Fibroblast of lung (primary cell): ENCODE measurements at regions not wholly inside any gene's neighbourhood (a gene's known extent, or its start where the extent isn't known, plus 50 kb on each side); places are given as distances from the start of the nearest gene placed in this dataset.

Experiments
- DNase-seq, 2 donors: peaks; one replicate each; pipeline versions ENCODE4 v3.0.0 to v3.0.0-alpha.2; 2010; ENCODE audit warnings: low read depth in 2 of 2
- H2AFZ ChIP-seq: 2 replicates; pipeline ENCODE4 v1.5.1; 2012; ENCODE audit warnings: low read length, control low read depth, inconsistent platforms
- H3K27ac ChIP-seq: 2 replicates; pipeline ENCODE4 v1.5.1; 2011; ENCODE audit warnings: low read length, control low read depth; ENCODE audit not compliant: insufficient read depth
- H3K27me3 ChIP-seq: 2 replicates; pipeline ENCODE4 v1.5.1; 2011; ENCODE audit warnings: mild to moderate bottlenecking, low read length; ENCODE audit not compliant: control insufficient read depth, insufficient read depth
- H3K36me3 ChIP-seq: 2 replicates; pipeline ENCODE4 v1.5.1; 2011; ENCODE audit warnings: low read length; ENCODE audit not compliant: control insufficient read depth, insufficient read depth
- H3K4me1 ChIP-seq: 2 replicates; pipeline ENCODE4 v1.5.1; 2011; ENCODE audit warnings: low read length; ENCODE audit not compliant: control insufficient read depth, insufficient read depth; ENCODE audit errors: extremely low read depth
- H3K4me2 ChIP-seq: 2 replicates; pipeline ENCODE4 v1.5.1; 2011; ENCODE audit warnings: low read length, control low read depth; ENCODE audit not compliant: insufficient read depth; ENCODE audit errors: extremely low read depth
- H3K4me3 ChIP-seq, 4 experiments: fragments of 200-600 bp in 1 of 4; sonication (generic) in 1 of 4; replicated peaks in 1 of 4; 2 replicates each; pipeline ENCODE4 v1.5.1; 2011 to 2016; ENCODE audit warnings: low read length in 4 of 4, low read depth in 3 of 4, mild to moderate bottlenecking in 3 of 4, control low read depth in 2 of 4, inconsistent platforms in 1 of 4, mixed read lengths in 1 of 4; ENCODE audit not compliant: insufficient read depth in 1 of 4; ENCODE audit errors: control extremely low read depth in 1 of 4
- H3K79me2 ChIP-seq: 2 replicates; pipeline ENCODE4 v1.5.1; 2012; ENCODE audit warnings: mild to moderate bottlenecking, low read length, inconsistent platforms; ENCODE audit not compliant: control insufficient read depth, insufficient read depth
- H3K9ac ChIP-seq: 2 replicates; pipeline ENCODE4 v1.5.1; 2011; ENCODE audit warnings: mild to moderate bottlenecking, low read length, control low read depth; ENCODE audit not compliant: insufficient read depth
- H3K9me3 ChIP-seq: 2 replicates; pipeline ENCODE4 v1.5.1; 2012; ENCODE audit warnings: low read depth, low read length; ENCODE audit not compliant: control insufficient read depth, insufficient read depth
- H4K20me1 ChIP-seq: 2 replicates; pipeline ENCODE4 v1.5.1; 2011; ENCODE audit warnings: low read length; ENCODE audit not compliant: control insufficient read depth, insufficient read depth; ENCODE audit errors: extremely low read depth
- CTCF ChIP-seq, 2 donors: IDR thresholded peaks in 1 of 2; conservative IDR thresholded peaks in 1 of 2; 1 replicate in 1 of 2; 2 replicates in 1 of 2; pipeline ENCODE4 v1.5.1; 2011 to 2012; ENCODE audit warnings: low read length in 2 of 2, control low read depth in 1 of 2, inconsistent platforms in 1 of 2, low read depth in 1 of 2, mild to moderate bottlenecking in 1 of 2
- EZH2 ChIP-seq: IDR thresholded peaks from 2 replicates; pipeline ENCODE4 v1.5.1; 2012; ENCODE audit warnings: low read length, control low read depth, mild to moderate bottlenecking; ENCODE audit errors: missing control alignments

- no peak overlapping the region for H3K4me2 ChIP-seq
- no peaks in the 10 kb centered on the region for H3K36me3 ChIP-seq
- H2AFZ ChIP-seq = no peak overlapping the region
- no peak overlapping the region for H3K27ac ChIP-seq
- H3K4me3 ChIP-seq = no peak overlapping the region
- no peak for TF ChIP-seq EZH2
- TF ChIP-seq CTCF (conservative IDR thresholded peaks at IDR 0.05 in 1 of 2, IDR thresholded peaks at IDR 0.05 in 1 of 2; ENCODE audit: low read depth in 1 of 2, low read length in 2 of 2) = no peak
- no peaks in the 10 kb centered on the region for H4K20me1 ChIP-seq
- no peaks in the 10 kb centered on the region for H3K9me3 ChIP-seq
- H3K4me1 ChIP-seq = no peaks in the 10 kb centered on the region
- no peaks in the 10 kb centered on the region for H3K79me2 ChIP-seq
- H3K27me3 ChIP-seq = no peaks in the 10 kb centered on the region
- DNase-seq = no peak
- no peak overlapping the region for H3K9ac ChIP-seq
Observed at GRCh38 chr2:198253995-198254394, 449.6 kb downstream of the PLCL1 start.

DNA sequence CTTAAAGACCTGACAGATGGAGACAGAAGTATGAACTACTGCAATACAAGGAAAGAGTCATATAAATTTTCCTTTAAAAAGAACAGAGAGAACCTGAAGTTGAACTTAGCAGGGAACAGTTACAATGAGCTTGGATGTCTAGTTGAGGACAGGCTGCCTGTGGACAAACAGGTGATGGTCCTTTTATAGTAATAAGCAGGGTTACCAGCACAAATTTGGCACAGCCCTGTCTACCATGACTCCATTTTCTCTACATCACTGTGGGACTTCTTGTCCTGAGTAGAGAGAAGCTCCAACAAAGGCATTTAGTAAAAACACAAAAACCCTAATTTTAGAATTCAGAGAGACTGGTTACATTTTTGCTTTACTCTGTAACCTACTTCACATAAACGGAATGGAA lies 448.1 kb downstream of the PLCL1 start:
- H3K79me2 ChIP-seq = no peaks in the 10 kb centered on the region
- no peak overlapping the region for H3K9ac ChIP-seq
- TF ChIP-seq EZH2 (no peak), CTCF (conservative IDR thresholded peaks at IDR 0.05 in 1 of 2, IDR thresholded peaks at IDR 0.05 in 1 of 2; ENCODE audit: low read depth in 1 of 2, low read length in 2 of 2) (no peak)
- H3K27me3 ChIP-seq = no peaks in the 10 kb centered on the region
- no peaks in the 10 kb centered on the region for H3K36me3 ChIP-seq
- no peaks in the 10 kb centered on the region for H3K9me3 ChIP-seq
- H3K27ac ChIP-seq = no peak overlapping the region
- no peaks in the 10 kb centered on the region for H4K20me1 ChIP-seq
- DNase-seq = no peak
- H3K4me2 ChIP-seq = no peak overlapping the region
- no peak overlapping the region for H3K4me3 ChIP-seq
- H3K4me1 ChIP-seq = no peaks in the 10 kb centered on the region
- H2AFZ ChIP-seq = no peak overlapping the region

- no peak overlapping the region for H3K9ac ChIP-seq
- no peaks in the 10 kb centered on the region for H3K9me3 ChIP-seq
- no peaks in the 10 kb centered on the region for H3K4me1 ChIP-seq
- H3K36me3 ChIP-seq = no peaks in the 10 kb centered on the region
- no peaks in the 10 kb centered on the region for H3K79me2 ChIP-seq
- no peaks in the 10 kb centered on the region for H4K20me1 ChIP-seq
- H3K4me2 ChIP-seq = no peak overlapping the region
- TF ChIP-seq CTCF (conservative IDR thresholded peaks at IDR 0.05 in 1 of 2, IDR thresholded peaks at IDR 0.05 in 1 of 2; ENCODE audit: low read depth in 1 of 2, low read length in 2 of 2) = no peak
- TF ChIP-seq EZH2 = no peak
- H3K27ac ChIP-seq = no peak overlapping the region
- DNase-seq = no peak
- H2AFZ ChIP-seq = no peak overlapping the region
- H3K27me3 ChIP-seq = no peaks in the 10 kb centered on the region
- no peak overlapping the region for H3K4me3 ChIP-seq
Observed at GRCh38 chr2:198242093-198242492, 437.7 kb downstream of the PLCL1 start.
